Naive thymus-derived CD4-positive, alpha-beta T cell (primary cell): ENCODE measurements at regions not wholly inside any gene's neighbourhood (a gene's known extent, or its start where the extent isn't known, plus 50 kb on each side); places are given as distances from the start of the nearest gene placed in this dataset.

Experiments used
- ATAC-seq: fragments of 150-1000 bp; cut with Tn5 transposase; 2 replicates; pipeline ENCODE4 v1.10.0; 2021; ENCODE audit warnings: mild to moderate bottlenecking, moderate library complexity
- CTCF ChIA-PET: fragments of 350-600 bp; sonication (Branson Sonifier 250); formaldehyde crosslinking; loops from one replicate; lab custom pipeline; 2021; ENCODE audit warnings: antibody characterized with exemption; lab: Charles Lee
- POLR2A ChIA-PET: fragments of 350-600 bp; sonication (Branson Sonifier 250); formaldehyde crosslinking; loops from one replicate; lab custom pipeline; 2021; ENCODE audit warnings: antibody characterized with exemption, inconsistent platforms; lab: Charles Lee
- DNase-seq, 9 donors: peaks; one replicate each; pipeline versions ENCODE4 v3.0.0 to v3.0.0-alpha.2; 2020 to 2022; ENCODE audit warnings: mixed read lengths in 1 of 9
- H3K27ac ChIP-seq: one replicate; pipeline ENCODE4 v1.7.0; 2013; ENCODE audit warnings: mild to moderate bottlenecking, low read depth, low read length, moderate library complexity
- H3K27me3 ChIP-seq, 2 donors: one replicate each; pipeline ENCODE4 v1.7.0; 2013; ENCODE audit warnings: low read length in 2 of 2, mild to moderate bottlenecking in 2 of 2, moderate library complexity in 2 of 2; ENCODE audit not compliant: control insufficient read depth in 2 of 2, insufficient read depth in 2 of 2
- H3K36me3 ChIP-seq, 3 experiments: 1 replicate in 2 of 3; 2 replicates in 1 of 3; pipeline ENCODE4 v1.7.0; 2013; ENCODE audit warnings: low read length in 3 of 3, mild to moderate bottlenecking in 3 of 3, moderate library complexity in 1 of 3; ENCODE audit not compliant: insufficient read depth in 3 of 3, control insufficient read depth in 2 of 3
- H3K4me1 ChIP-seq, 2 donors: one replicate each; pipeline ENCODE4 v1.7.0; 2013; ENCODE audit warnings: low read length in 2 of 2, mild to moderate bottlenecking in 2 of 2, moderate library complexity in 1 of 2; ENCODE audit not compliant: control insufficient read depth in 2 of 2, insufficient read depth in 2 of 2
- H3K4me3 ChIP-seq: 2 replicates; pipeline ENCODE4 v1.7.0; 2013; ENCODE audit warnings: mild to moderate bottlenecking, low read length
- H3K9me3 ChIP-seq, 3 experiments: 1 replicate in 2 of 3; 2 replicates in 1 of 3; pipeline ENCODE4 v1.7.0; 2013; ENCODE audit warnings: low read length in 3 of 3; ENCODE audit not compliant: control insufficient read depth in 2 of 3
- H3K27ac Mint-ChIP-seq, 9 donors: one replicate each; pipeline ENCODE4 v1.8.0; 2020 to 2022; ENCODE audit warnings: mixed read lengths in 9 of 9, mild to moderate bottlenecking in 8 of 9, moderate library complexity in 5 of 9, inconsistent platforms in 2 of 9
- H3K27me3 Mint-ChIP-seq, 5 donors: one replicate each; pipeline ENCODE4 v1.8.0; 2021 to 2022; ENCODE audit warnings: mixed read lengths in 5 of 5, mild to moderate bottlenecking in 1 of 5
- H3K36me3 Mint-ChIP-seq, 5 donors: one replicate each; pipeline ENCODE4 v1.8.0; 2020 to 2022; ENCODE audit warnings: mixed read lengths in 5 of 5, mild to moderate bottlenecking in 3 of 5, inconsistent platforms in 1 of 5
- H3K4me1 Mint-ChIP-seq, 7 donors: one replicate each; pipeline ENCODE4 v1.8.0; 2020 to 2022; ENCODE audit warnings: mixed read lengths in 7 of 7, mild to moderate bottlenecking in 3 of 7, inconsistent platforms in 1 of 7
- H3K4me3 Mint-ChIP-seq, 10 donors: one replicate each; pipeline ENCODE4 v1.8.0; 2020 to 2022; ENCODE audit warnings: mild to moderate bottlenecking in 10 of 10, mixed read lengths in 10 of 10, moderate library complexity in 6 of 10, inconsistent platforms in 2 of 10
- H3K9me3 Mint-ChIP-seq, 11 donors: one replicate each; pipeline ENCODE4 v1.8.0; 2020 to 2022; ENCODE audit warnings: mixed read lengths in 11 of 11, mild to moderate bottlenecking in 4 of 11, inconsistent platforms in 1 of 11, moderate library complexity in 1 of 11
- intact Hi-C, 2 donors: fragments of 100-400 bp; cut with micrococcal nuclease; formaldehyde crosslinking; loops; one replicate each; pipeline ENCODE4 v1.15.1; 2023

DNA sequence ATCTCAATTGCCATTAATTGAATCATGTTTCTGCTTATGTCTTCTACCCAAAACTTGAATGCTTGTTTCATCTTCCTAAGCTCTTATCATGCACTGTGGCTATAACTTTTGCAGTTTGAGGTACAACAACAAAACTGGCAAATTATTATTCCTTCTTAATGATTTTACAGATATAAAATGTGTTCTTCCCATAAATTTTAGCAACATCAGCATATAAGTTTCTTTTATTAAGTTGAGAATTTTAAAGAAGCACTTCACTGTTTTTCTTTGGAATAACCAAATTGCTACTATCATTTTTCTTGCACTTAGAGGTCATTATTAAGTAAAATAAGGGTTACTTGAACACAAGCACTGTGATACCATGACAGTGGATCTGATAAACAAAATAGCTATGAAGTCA is 862.6 kb upstream of the CADM2 start:
- H3K4me3 Mint-ChIP-seq, result no peak overlapping the region
- H3K36me3 Mint-ChIP-seq, result no peaks in the 10 kb centered on the region
- DNase-seq (no peak), ATAC-seq (no peak)
- H3K27me3 Mint-ChIP-seq, result no peaks in the 10 kb centered on the region
- Histone ChIP-seq H3K4me1 (no peaks in the 10 kb centered on the region), H3K4me3 (no peak overlapping the region), H3K9me3 (no peaks in the 10 kb centered on the region), H3K27me3 (no peaks in the 10 kb centered on the region), H3K27ac (no peak overlapping the region), H3K36me3 (no peaks in the 10 kb centered on the region)
- ChIA-PET POLR2A (no interaction called here), CTCF (no interaction called here)
- H3K27ac Mint-ChIP-seq, result no peak overlapping the region
- no peaks in the 10 kb centered on the region for H3K4me1 Mint-ChIP-seq
- peaks cover 0 to 26% (median 3%) of the 10 kb centered on the region in 11 donors for H3K9me3 Mint-ChIP-seq
- intact Hi-C loops, result no loop called here

DNA sequence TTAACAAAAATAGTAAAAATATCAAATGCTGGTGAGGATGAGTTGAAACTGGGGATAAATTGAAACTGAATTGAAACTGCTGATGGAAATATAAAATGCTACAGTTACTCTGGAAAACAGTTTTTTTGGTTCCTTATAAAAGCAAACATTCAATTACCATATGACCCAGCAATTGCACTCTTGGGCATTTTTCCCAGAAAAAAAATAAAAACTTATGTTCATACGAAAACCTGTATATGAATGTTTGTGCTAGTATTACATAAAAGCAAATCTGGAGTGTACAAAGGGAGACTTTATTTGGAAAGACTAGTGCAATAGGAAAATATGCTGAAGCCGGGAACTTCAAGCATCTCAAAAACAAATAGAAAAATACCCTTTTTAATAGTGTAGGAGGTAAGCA is 857.9 kb upstream of the CADM2 start:
- Histone ChIP-seq H3K36me3 (no peaks in the 10 kb centered on the region), H3K27ac (no peak overlapping the region), H3K4me1 (no peaks in the 10 kb centered on the region), H3K9me3 (no peaks in the 10 kb centered on the region), H3K27me3 (no peaks in the 10 kb centered on the region), H3K4me3 (no peak overlapping the region)
- Mint-ChIP-seq H3K4me3 (no peak overlapping the region), H3K9me3 (peaks cover 2 to 35% (median 8%) of the 10 kb centered on the region in 11 donors), H3K27me3 (no peaks in the 10 kb centered on the region), H3K4me1 (no peaks in the 10 kb centered on the region), H3K36me3 (peaks cover 0 to 5% (median 0%) of the 10 kb centered on the region in 5 donors), H3K27ac (no peak overlapping the region)
- ChIA-PET CTCF (no interaction called here), POLR2A (no interaction called here)
- ATAC-seq (no peak), DNase-seq (no peak)
- intact Hi-C loops, result no loop called here

DNA sequence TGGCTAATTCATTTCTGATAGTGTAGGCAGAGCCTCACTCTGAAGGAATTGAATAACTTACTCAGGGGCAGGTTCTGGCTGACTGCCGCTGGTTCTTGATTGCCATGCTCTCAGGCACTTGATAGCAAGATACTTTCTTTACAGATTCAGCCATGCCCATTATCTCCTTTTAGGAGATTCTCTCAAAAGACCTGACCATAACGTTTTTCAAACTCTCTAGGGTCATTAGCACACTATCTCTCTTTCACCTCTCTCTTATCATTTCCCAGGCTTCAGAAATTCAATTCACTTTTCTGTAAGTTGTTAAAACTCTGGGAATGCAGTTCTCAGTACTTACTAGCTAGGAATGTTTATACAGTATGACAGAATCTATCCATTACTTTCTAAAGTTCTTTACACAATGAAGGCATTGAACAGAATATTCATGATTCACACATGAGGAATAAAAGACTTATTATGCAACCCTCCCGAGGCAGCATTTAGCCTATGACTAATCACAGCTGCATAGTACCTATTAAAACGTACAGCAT is 850.3 kb upstream of the CADM2 start:
- Mint-ChIP-seq H3K27ac (no peak overlapping the region), H3K9me3 (peaks cover 1 to 20% (median 11%) of the 10 kb centered on the region in 11 donors), H3K36me3 (peaks cover 0 to 5% (median 0%) of the 10 kb centered on the region in 5 donors), H3K4me1 (no peaks in the 10 kb centered on the region), H3K27me3 (no peaks in the 10 kb centered on the region), H3K4me3 (no peak overlapping the region)
- intact Hi-C loops, result no loop called here
- ATAC-seq (no peak), DNase-seq (no peak)
- CTCF ChIA-PET, result no interaction called here
- POLR2A ChIA-PET, result no interaction called here
- Histone ChIP-seq H3K27me3 (no peaks in the 10 kb centered on the region), H3K9me3 (no peaks in the 10 kb centered on the region), H3K27ac (no peak overlapping the region), H3K4me1 (no peaks in the 10 kb centered on the region), H3K36me3 (no peaks in the 10 kb centered on the region), H3K4me3 (no peak overlapping the region)

DNA sequence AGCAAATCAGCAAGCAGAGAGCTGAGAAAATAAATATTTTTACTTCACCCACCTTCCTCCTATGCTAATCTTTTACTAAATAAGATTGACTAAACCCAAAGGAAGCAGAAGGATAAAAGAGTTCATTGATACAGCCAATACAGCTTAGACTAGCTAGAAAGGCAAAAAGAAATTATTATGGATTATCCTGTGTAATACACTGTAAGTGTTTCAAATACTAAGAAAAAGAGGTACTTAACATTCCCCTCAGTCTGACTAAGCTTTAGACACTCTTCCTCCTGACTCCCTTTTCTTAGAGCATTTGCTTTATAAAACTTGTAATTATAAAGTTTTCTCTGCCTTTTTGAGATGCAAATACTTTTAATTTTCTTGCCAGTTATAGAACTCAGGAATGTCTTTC is 848.9 kb upstream of the CADM2 start:
- ChIA-PET CTCF (no interaction called here), POLR2A (no interaction called here)
- H3K36me3 Mint-ChIP-seq, result peaks cover 0 to 5% (median 0%) of the 10 kb centered on the region in 5 donors
- DNase-seq, result no peak
- Histone ChIP-seq H3K4me1 (no peaks in the 10 kb centered on the region), H3K27ac (no peak overlapping the region), H3K9me3 (no peaks in the 10 kb centered on the region), H3K27me3 (no peaks in the 10 kb centered on the region), H3K4me3 (no peak overlapping the region), H3K36me3 (no peaks in the 10 kb centered on the region)
- H3K27ac Mint-ChIP-seq, result no peak overlapping the region
- no peak for ATAC-seq
- no peaks in the 10 kb centered on the region for H3K4me1 Mint-ChIP-seq
- no peaks in the 10 kb centered on the region for H3K27me3 Mint-ChIP-seq
- H3K4me3 Mint-ChIP-seq, result no peak overlapping the region
- H3K9me3 Mint-ChIP-seq, result peaks cover 0 to 20% (median 11%) of the 10 kb centered on the region in 11 donors
- intact Hi-C loops, result no loop called here

DNA sequence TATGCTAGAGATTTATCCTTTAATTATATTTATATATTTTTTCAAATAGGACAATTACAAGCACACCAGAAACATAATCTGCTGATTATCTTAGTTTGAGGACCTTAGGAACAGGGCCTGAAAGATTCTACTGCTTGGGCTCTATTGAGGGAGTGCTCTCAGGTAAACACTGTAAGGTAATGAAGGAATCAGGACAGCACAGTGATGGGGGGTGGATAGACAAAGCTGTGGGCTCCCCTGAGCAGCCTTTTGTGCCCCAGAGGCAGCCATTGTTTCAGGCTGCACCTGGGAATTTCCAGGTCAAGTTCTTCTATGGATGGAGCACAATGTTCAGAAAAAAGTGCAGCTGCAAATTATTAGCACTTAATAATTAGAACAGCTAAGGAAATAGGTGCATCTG is 848.0 kb upstream of the CADM2 start:
- DNase-seq (no peak), ATAC-seq (no peak)
- ChIA-PET CTCF (no interaction called here), POLR2A (no interaction called here)
- no peak overlapping the region for H3K4me3 Mint-ChIP-seq
- no peaks in the 10 kb centered on the region for H3K4me1 Mint-ChIP-seq
- no peak overlapping the region for H3K27ac Mint-ChIP-seq
- no peaks in the 10 kb centered on the region for H3K9me3 ChIP-seq
- no peak overlapping the region for H3K4me3 ChIP-seq
- H3K4me1 ChIP-seq, result no peaks in the 10 kb centered on the region
- peaks cover 3 to 19% (median 12%) of the 10 kb centered on the region in 11 donors for H3K9me3 Mint-ChIP-seq
- no peaks in the 10 kb centered on the region for H3K27me3 Mint-ChIP-seq
- H3K36me3 ChIP-seq, result no peaks in the 10 kb centered on the region
- H3K27me3 ChIP-seq, result no peaks in the 10 kb centered on the region
- intact Hi-C loops, result no loop called here
- H3K27ac ChIP-seq, result no peak overlapping the region
- H3K36me3 Mint-ChIP-seq, result no peaks in the 10 kb centered on the region

DNA sequence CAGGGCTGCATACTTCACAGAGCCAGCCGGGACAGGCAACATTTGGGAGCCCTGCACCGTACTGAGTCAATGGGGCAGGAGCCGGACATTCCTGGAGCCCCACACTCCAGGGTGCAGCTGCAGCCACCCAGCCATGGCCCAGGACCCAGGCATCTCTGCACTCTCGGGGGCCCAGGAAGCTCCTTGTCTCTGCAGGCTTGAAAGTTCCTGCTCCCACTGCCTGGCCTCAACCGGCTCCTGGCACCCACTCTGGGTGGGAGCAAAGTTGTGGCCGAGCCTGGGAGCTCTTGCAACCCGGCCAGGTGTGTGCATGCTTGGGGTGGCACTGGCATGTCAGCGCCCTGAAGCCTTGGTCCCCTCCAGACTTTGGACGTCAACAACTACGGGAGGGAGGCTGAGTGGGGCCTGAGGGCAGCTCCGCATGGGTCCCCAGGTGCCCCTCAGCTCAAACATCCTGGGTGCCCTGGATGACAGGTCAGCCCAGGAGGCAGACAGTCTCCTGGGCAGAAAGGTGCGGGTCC is 833.5 kb upstream of the CADM2 start:
- no peak for ATAC-seq
- Histone ChIP-seq H3K9me3 (no peaks in the 10 kb centered on the region), H3K4me3 (no peak overlapping the region), H3K27me3 (no peaks in the 10 kb centered on the region), H3K36me3 (no peaks in the 10 kb centered on the region), H3K27ac (no peak overlapping the region), H3K4me1 (no peaks in the 10 kb centered on the region)
- H3K4me3 Mint-ChIP-seq, result no peak overlapping the region
- no peaks in the 10 kb centered on the region for H3K36me3 Mint-ChIP-seq
- no peaks in the 10 kb centered on the region for H3K27me3 Mint-ChIP-seq
- H3K9me3 Mint-ChIP-seq, result peaks cover 2 to 13% (median 5%) of the 10 kb centered on the region in 11 donors
- no peak for DNase-seq
- H3K4me1 Mint-ChIP-seq, result no peaks in the 10 kb centered on the region
- no peak overlapping the region for H3K27ac Mint-ChIP-seq
- intact Hi-C loops, result no loop called here
- ChIA-PET CTCF (no interaction called here), POLR2A (no interaction called here)

DNA sequence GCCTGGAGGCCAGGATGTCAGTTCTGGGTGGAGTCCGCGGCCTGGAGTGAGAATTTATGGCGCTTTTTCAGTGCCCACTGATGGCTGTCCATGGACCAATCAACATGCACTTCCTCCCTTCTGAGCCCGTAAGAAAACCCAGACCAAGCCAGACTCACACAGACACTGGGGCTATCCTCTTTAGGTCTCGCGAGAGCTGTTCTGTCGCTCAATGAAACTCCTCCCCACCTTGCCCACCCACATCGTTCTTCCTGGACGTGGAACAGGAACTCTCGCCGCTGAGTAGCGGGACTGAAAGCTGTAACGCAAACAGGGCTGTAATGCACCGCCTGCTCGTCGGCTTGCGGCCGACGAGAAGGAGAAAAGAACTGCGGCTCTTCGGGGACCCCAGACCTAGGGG is 833.0 kb upstream of the CADM2 start:
- H3K27ac ChIP-seq, result no peak overlapping the region
- H3K9me3 ChIP-seq, result no peaks in the 10 kb centered on the region
- H3K4me3 Mint-ChIP-seq, result no peak overlapping the region
- peaks cover 2 to 13% (median 5%) of the 10 kb centered on the region in 11 donors for H3K9me3 Mint-ChIP-seq
- H3K27me3 ChIP-seq, result no peaks in the 10 kb centered on the region
- POLR2A ChIA-PET, result no interaction called here
- no peaks in the 10 kb centered on the region for H3K36me3 ChIP-seq
- no peaks in the 10 kb centered on the region for H3K27me3 Mint-ChIP-seq
- H3K4me1 Mint-ChIP-seq, result no peaks in the 10 kb centered on the region
- CTCF ChIA-PET, result no interaction called here
- H3K4me1 ChIP-seq, result no peaks in the 10 kb centered on the region
- no peak overlapping the region for H3K27ac Mint-ChIP-seq
- no peaks in the 10 kb centered on the region for H3K36me3 Mint-ChIP-seq
- intact Hi-C loops, result no loop called here
- DNase-seq (no peak), ATAC-seq (no peak)
- no peak overlapping the region for H3K4me3 ChIP-seq
